ENCODE measurements at regions not wholly inside any gene's neighbourhood (a gene's known extent, or its start where the extent isn't known, plus 50 kb on each side); places are given as distances from the start of the nearest gene placed in this dataset.

DNA sequence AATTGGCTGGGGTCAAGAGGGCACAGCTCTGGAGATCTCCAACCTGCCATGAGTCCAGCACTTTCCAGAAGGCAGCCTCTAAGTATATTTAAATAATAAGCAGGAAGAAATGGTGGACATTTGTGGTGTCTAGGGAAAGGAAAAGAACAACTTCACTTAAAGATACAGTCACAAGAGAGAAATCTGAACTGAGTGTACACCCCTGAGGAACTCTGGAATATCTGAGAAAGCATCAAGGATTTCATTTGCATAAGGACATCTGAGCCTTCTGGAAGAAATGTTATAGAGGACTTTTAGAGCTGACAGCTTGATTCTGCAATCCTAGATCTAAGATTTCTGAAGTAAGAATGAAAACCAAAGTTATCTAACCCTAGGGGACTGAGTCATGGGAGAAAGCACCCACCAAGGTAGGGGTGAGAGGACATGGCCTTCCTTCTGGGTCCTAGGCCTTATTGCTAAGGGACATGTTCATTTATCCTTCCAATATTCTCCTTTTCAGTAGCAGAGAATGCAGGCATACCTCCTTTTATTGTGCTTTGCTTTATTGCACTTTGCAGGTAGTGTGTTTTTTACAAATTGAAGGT is 253.4 kb upstream of the SLC24A2 start:
- no peak for DNase-seq (ENCODE audit: low spot score)

GRCh38 chr9:20041697-20042081 is 252.9 kb upstream of the SLC24A2 start:
- DNase-seq (ENCODE audit: low spot score), result no peak

DNA sequence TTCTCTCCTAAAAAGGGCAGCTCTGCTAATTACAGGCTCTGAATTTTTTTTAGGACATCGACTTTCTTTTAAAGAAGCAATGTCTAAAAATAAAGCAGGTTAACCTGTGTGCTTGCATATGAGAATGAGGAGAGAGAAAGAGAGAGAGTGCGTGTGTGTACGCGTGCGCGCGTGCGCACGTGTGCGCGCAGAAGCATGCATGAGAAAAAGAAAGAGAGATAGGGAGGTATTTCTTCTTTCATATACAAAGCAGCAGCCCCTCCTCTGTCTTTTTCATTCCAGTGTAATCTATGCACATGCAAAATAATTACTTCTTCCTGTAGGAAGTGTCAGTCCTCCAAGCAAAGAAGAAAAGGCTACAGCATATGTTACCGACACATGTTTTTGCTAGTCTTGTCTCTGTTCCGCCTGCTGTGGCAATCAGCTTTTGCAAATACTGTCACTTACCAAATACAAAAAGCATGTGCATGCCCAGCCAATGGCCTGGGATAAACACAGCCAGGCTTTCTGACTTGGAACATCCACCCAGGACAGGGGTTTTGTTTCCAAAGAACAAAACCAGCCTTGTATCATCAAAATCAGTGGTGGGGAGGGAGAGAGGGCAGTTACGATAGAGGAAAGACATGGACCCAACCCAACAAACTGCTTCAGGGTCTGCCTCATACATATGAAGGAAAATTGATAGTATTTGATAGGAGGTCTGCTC is 252.3 kb upstream of the SLC24A2 start:
- DNase-seq (ENCODE audit: low spot score), result no peak

DNA sequence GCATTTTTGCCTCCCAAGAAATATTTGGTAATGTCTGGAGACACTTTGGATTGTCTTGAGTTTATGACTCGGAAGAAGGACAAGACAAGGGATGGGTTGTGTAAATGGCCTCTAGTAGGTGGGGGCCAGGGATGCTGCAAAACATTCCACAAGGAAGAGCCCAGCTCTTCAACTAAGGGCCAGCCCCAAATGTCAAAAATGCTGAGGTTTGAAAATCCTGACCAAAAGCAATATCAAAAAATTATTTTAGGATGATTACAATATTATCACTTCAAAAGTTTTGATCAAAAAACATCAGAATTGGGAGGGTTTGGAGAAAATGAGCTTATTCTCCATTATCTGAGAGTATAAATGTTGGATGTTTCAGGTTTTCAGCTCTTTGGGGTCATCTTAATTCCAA is 248.9 kb upstream of the SLC24A2 start:
- DNase-seq (ENCODE audit: low spot score), result no peak

DNA sequence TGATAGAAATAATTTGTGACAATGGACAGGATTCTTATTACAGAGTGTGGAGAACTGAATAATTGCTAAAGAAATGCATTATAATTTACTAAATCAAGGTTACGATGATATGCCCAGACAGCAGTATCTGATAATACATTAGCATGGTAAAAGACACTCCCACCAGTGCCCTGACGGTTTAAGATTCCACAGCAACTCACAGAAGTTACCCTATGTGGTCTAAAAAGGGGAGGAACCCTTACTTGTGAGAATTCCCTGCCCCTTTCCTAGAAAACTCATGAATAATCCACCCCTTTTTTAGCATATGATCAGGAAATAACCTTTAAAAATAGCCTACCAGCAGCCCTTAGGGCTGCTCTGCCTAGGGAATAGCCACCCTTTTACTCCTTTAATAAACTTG is 244.7 kb upstream of the SLC24A2 start:
- DNase-seq (ENCODE audit: low spot score), result no peak

- DNase-seq (ENCODE audit: low spot score), result no peak
Observed at GRCh38 chr9:20032413-20033006, 243.7 kb upstream of the SLC24A2 start.

DNA sequence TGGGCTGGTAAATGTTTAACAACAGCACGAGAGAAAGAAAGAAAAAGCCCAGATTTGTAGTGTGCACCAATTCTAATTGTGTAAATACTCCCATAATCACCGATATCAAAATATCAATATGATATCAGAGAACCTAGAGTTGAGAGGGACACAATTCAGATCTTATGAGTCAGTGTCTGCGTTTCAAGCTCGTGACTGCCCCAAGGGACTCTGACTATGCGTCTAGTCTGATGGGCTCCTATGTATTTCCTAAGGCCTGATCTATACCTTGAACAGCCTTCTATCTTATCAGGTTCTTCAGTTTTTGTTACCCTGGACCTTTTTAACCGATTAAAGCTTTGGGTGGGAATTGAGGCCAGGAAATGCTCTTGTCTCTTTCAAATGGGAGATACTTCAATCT is 243.0 kb upstream of the SLC24A2 start:
- DNase-seq (ENCODE audit: low spot score), result no peak

GRCh38 chr9:20030671-20031070 is 241.8 kb upstream of the SLC24A2 start:
- no peak for DNase-seq (ENCODE audit: low spot score)

GRCh38 chr9:20030221-20030620 is 241.4 kb upstream of the SLC24A2 start:
- no peak for DNase-seq (ENCODE audit: low spot score)

GRCh38 chr9:20028849-20029231 is 240.0 kb upstream of the SLC24A2 start:
- no peak for DNase-seq (ENCODE audit: low spot score)

GRCh38 chr9:20028192-20028848 is 239.5 kb upstream of the SLC24A2 start:
- DNase-seq (ENCODE audit: low spot score), result no peak

DNA sequence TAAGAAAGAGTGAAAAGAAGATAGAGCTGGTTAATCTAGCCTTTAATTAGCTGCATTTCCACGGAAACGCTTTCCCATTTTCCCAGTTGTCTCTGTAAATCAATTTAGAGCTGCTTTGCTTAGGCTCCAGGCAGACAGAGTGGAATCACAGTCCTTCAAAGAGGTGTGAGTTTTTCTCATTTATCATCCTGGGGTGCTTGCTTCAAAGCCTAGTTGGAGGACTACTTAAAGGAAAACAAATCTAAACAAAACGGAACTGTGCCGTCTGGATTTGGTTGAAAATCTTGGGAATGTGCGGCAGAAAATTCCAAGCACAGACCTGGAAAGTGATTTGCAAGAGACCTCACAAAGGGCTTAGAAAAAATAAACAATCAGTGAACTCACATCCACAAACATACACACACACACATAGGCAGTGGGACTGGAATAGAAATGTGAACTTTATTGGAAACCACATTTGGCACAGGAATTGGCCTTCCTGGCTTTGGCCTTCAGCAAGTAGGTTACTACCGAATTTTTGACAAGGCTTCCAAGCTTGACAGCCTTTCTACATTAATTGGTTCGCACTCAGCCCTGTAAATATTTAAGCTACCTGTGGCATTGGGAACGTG is 235.2 kb upstream of the SLC24A2 start:
- no peak for DNase-seq (ENCODE audit: low spot score)

GRCh38 chr9:20023210-20023905 is 234.5 kb upstream of the SLC24A2 start:
- DNase-seq (ENCODE audit: low spot score), result no peak

DNA sequence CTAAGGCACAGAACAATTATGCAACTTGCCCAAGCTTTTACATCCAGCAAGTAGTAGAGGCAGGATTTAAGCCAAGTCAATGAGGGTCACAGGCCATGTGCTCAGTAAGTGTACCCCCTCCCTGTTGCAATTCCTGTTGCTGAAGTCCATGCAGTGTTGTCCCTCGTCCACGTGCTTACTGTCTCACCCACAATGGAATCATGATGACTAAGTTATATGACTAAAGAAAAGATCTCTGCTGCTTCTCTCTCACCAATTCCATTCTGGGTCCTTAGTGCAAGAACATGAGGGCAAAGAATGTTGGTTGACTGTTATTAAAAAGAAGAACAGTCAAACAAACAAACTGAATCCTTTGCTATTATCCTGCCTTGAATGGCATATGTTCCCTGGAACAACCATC is 233.6 kb upstream of the SLC24A2 start:
- DNase-seq (ENCODE audit: low spot score), result no peak

- no peak for DNase-seq (ENCODE audit: low spot score)
Observed at GRCh38 chr9:20016611-20017010, 227.8 kb upstream of the SLC24A2 start.

- no peak for DNase-seq (ENCODE audit: low spot score)
Observed at GRCh38 chr9:20015427-20015931, 226.6 kb upstream of the SLC24A2 start.

- DNase-seq (ENCODE audit: low spot score), result no peak
Observed at GRCh38 chr9:20014168-20014567, 225.3 kb upstream of the SLC24A2 start.

GRCh38 chr9:20012232-20012631 is 223.4 kb upstream of the SLC24A2 start:
- no peak for DNase-seq (ENCODE audit: low spot score)

- no peak for DNase-seq (ENCODE audit: low spot score)
Observed at GRCh38 chr9:20009606-20010005, 220.8 kb upstream of the SLC24A2 start.

DNA sequence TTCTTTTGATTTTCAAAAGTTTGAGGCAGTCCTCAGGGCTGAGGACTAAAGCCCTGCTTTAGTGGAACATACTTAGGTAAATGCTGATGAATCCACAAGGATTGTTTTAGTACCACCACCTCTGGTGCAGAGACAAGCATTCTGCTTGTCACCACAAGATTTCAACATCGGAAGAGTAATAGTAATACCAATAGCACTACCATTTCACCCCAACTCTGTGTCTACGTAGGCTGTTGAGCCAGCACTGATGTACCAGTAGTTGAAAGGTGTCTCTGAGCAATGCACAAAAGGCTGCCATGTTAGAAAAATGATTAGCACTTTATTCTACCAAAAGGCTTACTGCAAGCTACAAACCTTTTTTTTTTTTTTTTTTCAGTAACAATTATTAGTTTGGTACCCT is 213.2 kb upstream of the SLC24A2 start:
- no peak for DNase-seq (ENCODE audit: low spot score)

DNA sequence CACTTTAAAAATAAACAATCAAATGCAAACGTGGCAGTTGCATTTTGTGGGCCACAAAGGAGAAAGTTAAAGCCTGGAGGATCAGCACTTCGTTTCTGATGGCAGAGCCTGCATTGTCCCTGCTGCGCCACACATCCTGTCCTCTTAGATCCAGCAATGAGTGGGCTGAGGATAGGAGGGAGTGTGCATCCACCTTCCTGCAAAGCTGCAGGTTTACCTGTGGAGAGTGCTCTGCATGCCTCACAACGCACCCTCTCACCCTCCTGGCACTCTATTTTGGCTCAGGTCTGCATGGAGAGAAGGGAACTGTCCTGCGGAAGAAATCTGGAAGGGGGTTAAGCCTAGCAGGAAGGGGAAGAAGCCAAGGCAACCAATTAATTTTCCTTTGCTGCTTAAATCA is 212.2 kb upstream of the SLC24A2 start:
- DNase-seq (ENCODE audit: low spot score), result no peak

DNA sequence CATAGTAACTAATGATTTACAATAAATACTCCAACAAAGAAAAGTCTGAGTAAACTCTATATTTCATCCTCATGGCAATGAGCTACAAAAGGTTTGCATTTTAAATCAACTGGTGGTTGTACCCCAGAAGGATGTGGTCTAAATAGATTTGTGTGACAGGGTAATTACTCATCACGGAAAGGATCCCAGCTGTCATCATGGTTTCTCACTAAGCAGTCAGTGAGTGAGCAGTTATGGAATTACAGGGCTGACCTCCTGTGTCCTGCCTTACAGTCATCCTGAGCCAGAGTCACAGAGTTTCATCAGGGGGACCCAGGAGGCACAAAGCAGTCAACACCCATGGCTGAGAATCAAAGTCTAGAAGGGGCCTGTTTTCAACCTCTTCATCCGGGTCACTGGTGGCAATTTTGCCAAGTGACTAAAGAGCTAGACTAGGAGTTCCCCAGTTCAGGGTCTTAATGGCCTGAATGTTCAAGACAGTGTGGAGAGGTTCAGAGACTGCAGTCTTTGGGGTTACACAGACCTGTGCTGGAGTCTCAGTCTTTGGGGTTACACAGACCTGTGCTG is 210.7 kb upstream of the SLC24A2 start:
- DNase-seq (ENCODE audit: low spot score), result peak; percentile 86

Data from SW480 (cell line).